ENCODE measurements at regions not wholly inside any gene's neighbourhood (a gene's known extent, or its start where the extent isn't known, plus 50 kb on each side); places are given as distances from the start of the nearest gene placed in this dataset.

GRCh38 chr17:68184816-68185436 is 62.9 kb upstream of the AMZ2 start:
- no peak for TF ChIP-seq CTCF (conservative IDR thresholded peaks at IDR 0.05 in 1 of 2, IDR thresholded peaks at IDR 0.05 in 1 of 2; ENCODE audit: extremely low read depth in 1 of 2, insufficient read depth in 1 of 2, low read depth in 1 of 2, low read length in 2 of 2)
- TF ChIP-seq EZH2 (IDR thresholded peaks at IDR 0.05; ENCODE audit: borderline replicate concordance, low read length) = no peak

All from mammary epithelial cell (primary cell).